WTC11 (cell line): ENCODE measurements at regions not wholly inside any gene's neighbourhood (a gene's known extent, or its start where the extent isn't known, plus 50 kb on each side); places are given as distances from the start of the nearest gene placed in this dataset.

Experiments used
- ATAC-seq: fragments of 200-7000 bp; cut with Tn5 transposase; 2 replicates; pipeline ENCODE4 v1.10.0; 2021; ENCODE audit warnings: mild to moderate bottlenecking, moderate library complexity
- CTCF ChIA-PET: fragments of 300-600 bp; sonication (Branson Sonifier 250); formaldehyde crosslinking; loops from one replicate; lab custom pipeline; 2021; ENCODE audit warnings: antibody characterized with exemption; lab: Charles Lee
- POLR2A ChIA-PET: fragments of 350-600 bp; sonication (Branson Sonifier 250); formaldehyde crosslinking; loops from one replicate; lab custom pipeline; 2021; ENCODE audit warnings: antibody characterized with exemption; lab: Charles Lee
- DNase-seq: peaks from one replicate; pipeline ENCODE4 v3.0.0; 2021; ENCODE audit warnings: low spot score
- H3K27ac Mint-ChIP-seq: 2 replicates; pipeline ENCODE4 v1.8.0; 2021; ENCODE audit warnings: mixed read lengths
- H3K27me3 Mint-ChIP-seq: 2 replicates; pipeline ENCODE4 v1.8.0; 2021; ENCODE audit warnings: low read depth, mild to moderate bottlenecking, moderate library complexity, mixed read lengths
- H3K36me3 Mint-ChIP-seq: 2 replicates; pipeline ENCODE4 v1.8.0; 2021; ENCODE audit warnings: mixed read lengths
- H3K4me1 Mint-ChIP-seq: 2 replicates; pipeline ENCODE4 v1.8.0; 2022; ENCODE audit warnings: mixed read lengths
- H3K4me3 Mint-ChIP-seq: 2 replicates; pipeline ENCODE4 v1.8.0; 2021; ENCODE audit warnings: mild to moderate bottlenecking, moderate library complexity, mixed read lengths
- H3K9me3 Mint-ChIP-seq: 2 replicates; pipeline ENCODE4 v1.8.0; 2021; ENCODE audit warnings: mixed read lengths
- AFF4 ChIP-seq: sonication (generic); formaldehyde crosslinking; IDR thresholded peaks from 2 replicates; pipeline ENCODE4 v1.8.1; 2023; ENCODE audit warnings: mild to moderate bottlenecking, missing genetic modification reagents, borderline replicate concordance
- ATF1 ChIP-seq: sonication (generic); formaldehyde crosslinking; IDR thresholded peaks from 2 replicates; pipeline ENCODE4 v1.8.1; 2023; ENCODE audit warnings: mild to moderate bottlenecking, moderate library complexity, missing genetic modification reagents
- ELF4 ChIP-seq: sonication (generic); formaldehyde crosslinking; IDR thresholded peaks from 2 replicates; pipeline ENCODE4 v1.8.1; 2022; ENCODE audit warnings: low read depth, mild to moderate bottlenecking, moderate library complexity, missing genetic modification reagents
- GABPB1 ChIP-seq: sonication (generic); formaldehyde crosslinking; IDR thresholded peaks from 2 replicates; pipeline ENCODE4 v1.8.1; 2023; ENCODE audit warnings: mild to moderate bottlenecking, missing genetic modification reagents
- KAT7 ChIP-seq: sonication (generic); formaldehyde crosslinking; IDR thresholded peaks from 2 replicates; pipeline ENCODE4 v1.8.1; 2023; ENCODE audit warnings: missing genetic modification reagents, mild to moderate bottlenecking, borderline replicate concordance
- MLX ChIP-seq: sonication (generic); formaldehyde crosslinking; IDR thresholded peaks from 2 replicates; pipeline ENCODE4 v1.8.1; 2023; ENCODE audit warnings: mild to moderate bottlenecking, missing genetic modification reagents, moderate library complexity
- NFYB ChIP-seq: sonication (generic); formaldehyde crosslinking; conservative IDR thresholded peaks from 2 replicates; pipeline ENCODE4 v1.8.0; 2022; ENCODE audit warnings: low read depth, missing genetic modification reagents
- NR3C1 ChIP-seq: sonication (generic); formaldehyde crosslinking; conservative IDR thresholded peaks from 2 replicates; pipeline ENCODE4 v1.8.1; 2023; ENCODE audit warnings: low read depth, mild to moderate bottlenecking, missing genetic modification reagents
- PREB ChIP-seq: sonication (generic); formaldehyde crosslinking; IDR thresholded peaks from 2 replicates; pipeline ENCODE4 v1.8.1; 2022; ENCODE audit warnings: mild to moderate bottlenecking, missing genetic modification reagents, moderate library complexity, borderline replicate concordance
- PRRX2 ChIP-seq: fragments of 250-450 bp; sonication (Bioruptor Pico); IDR thresholded peaks from 2 replicates; pipeline ENCODE4 v1.8.0; 2021; ENCODE audit warnings: mild to moderate bottlenecking
- SOX15 ChIP-seq: fragments of 250-450 bp; sonication (Bioruptor Pico); IDR thresholded peaks from 2 replicates; pipeline ENCODE4 v1.9.0; 2021; ENCODE audit warnings: mild to moderate bottlenecking
- SP1 ChIP-seq: sonication (generic); formaldehyde crosslinking; conservative IDR thresholded peaks from 2 replicates; pipeline ENCODE4 v1.8.1; 2022; ENCODE audit warnings: missing genetic modification reagents
- TEAD4 ChIP-seq: sonication (generic); formaldehyde crosslinking; IDR thresholded peaks from 2 replicates; pipeline ENCODE4 v1.8.0; 2022; ENCODE audit warnings: mild to moderate bottlenecking, missing genetic modification reagents
- ZNF671 ChIP-seq: fragments of 250-450 bp; sonication (Bioruptor Pico); IDR thresholded peaks from 2 replicates; pipeline ENCODE4 v1.8.0; 2021; ENCODE audit warnings: mild to moderate bottlenecking
- TF ChIP-seq, protein P1 (sequence below): sonication (generic); formaldehyde crosslinking; IDR thresholded peaks from 2 replicates; pipeline ENCODE4 v1.8.0; 2022; ENCODE audit warnings: mild to moderate bottlenecking, missing genetic modification reagents
- TF ChIP-seq, protein P2 (sequence below): sonication (generic); formaldehyde crosslinking; IDR thresholded peaks from 2 replicates; pipeline ENCODE4 v1.8.0; 2023; ENCODE audit warnings: mild to moderate bottlenecking, missing genetic modification reagents
- TF ChIP-seq, protein P3 (sequence below): fragments of 250-450 bp; sonication (Bioruptor Pico); IDR thresholded peaks from 2 replicates; pipeline ENCODE4 v1.9.0; 2021; ENCODE audit warnings: moderate library complexity, mild to moderate bottlenecking, inconsistent platforms, borderline replicate concordance
- TF ChIP-seq, protein P4 (sequence below): fragments of 250-450 bp; sonication (Bioruptor Pico); IDR thresholded peaks from 2 replicates; pipeline ENCODE4 v1.8.0; 2021; ENCODE audit warnings: mild to moderate bottlenecking
- TF ChIP-seq, protein P5 (sequence below): sonication (generic); formaldehyde crosslinking; IDR thresholded peaks from 2 replicates; pipeline ENCODE4 v1.8.0; 2022; ENCODE audit warnings: mild to moderate bottlenecking, missing genetic modification reagents
- TF ChIP-seq, protein P6 (sequence below): sonication (generic); formaldehyde crosslinking; conservative IDR thresholded peaks from 2 replicates; pipeline ENCODE4 v1.8.1; 2023; ENCODE audit warnings: mild to moderate bottlenecking, low read depth, missing genetic modification reagents, moderate library complexity

- Mint-ChIP-seq H3K4me3 (no peak overlapping the region), H3K36me3 (peaks cover 31% of the 10 kb centered on the region), H3K27ac (no peak overlapping the region)
- POLR2A ChIA-PET: no interaction called here
- CTCF ChIA-PET: interaction anchor here (0.6 to 1.8 kb wide), 7 partner anchors 16 to 872 kb away, joined by 3 to 6 read pairs (median 3); no protein-coding TSS in a partner anchor
- peak; percentile 90 for ATAC-seq
- no peak for TF ChIP-seq SP1 (CRISPR knock-in tag)
- TF ChIP-seq AFF4: no peak
- TF ChIP-seq, protein P1, sequence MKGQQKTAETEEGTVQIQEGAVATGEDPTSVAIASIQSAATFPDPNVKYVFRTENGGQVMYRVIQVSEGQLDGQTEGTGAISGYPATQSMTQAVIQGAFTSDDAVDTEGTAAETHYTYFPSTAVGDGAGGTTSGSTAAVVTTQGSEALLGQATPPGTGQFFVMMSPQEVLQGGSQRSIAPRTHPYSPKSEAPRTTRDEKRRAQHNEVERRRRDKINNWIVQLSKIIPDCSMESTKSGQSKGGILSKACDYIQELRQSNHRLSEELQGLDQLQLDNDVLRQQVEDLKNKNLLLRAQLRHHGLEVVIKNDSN (CRISPR knock-in tag): no peak
- TF ChIP-seq KAT7 (CRISPR knock-in tag): no peak
- no peak for TF ChIP-seq PRRX2 (CRISPR knock-in tag)
- TF ChIP-seq, protein P2, sequence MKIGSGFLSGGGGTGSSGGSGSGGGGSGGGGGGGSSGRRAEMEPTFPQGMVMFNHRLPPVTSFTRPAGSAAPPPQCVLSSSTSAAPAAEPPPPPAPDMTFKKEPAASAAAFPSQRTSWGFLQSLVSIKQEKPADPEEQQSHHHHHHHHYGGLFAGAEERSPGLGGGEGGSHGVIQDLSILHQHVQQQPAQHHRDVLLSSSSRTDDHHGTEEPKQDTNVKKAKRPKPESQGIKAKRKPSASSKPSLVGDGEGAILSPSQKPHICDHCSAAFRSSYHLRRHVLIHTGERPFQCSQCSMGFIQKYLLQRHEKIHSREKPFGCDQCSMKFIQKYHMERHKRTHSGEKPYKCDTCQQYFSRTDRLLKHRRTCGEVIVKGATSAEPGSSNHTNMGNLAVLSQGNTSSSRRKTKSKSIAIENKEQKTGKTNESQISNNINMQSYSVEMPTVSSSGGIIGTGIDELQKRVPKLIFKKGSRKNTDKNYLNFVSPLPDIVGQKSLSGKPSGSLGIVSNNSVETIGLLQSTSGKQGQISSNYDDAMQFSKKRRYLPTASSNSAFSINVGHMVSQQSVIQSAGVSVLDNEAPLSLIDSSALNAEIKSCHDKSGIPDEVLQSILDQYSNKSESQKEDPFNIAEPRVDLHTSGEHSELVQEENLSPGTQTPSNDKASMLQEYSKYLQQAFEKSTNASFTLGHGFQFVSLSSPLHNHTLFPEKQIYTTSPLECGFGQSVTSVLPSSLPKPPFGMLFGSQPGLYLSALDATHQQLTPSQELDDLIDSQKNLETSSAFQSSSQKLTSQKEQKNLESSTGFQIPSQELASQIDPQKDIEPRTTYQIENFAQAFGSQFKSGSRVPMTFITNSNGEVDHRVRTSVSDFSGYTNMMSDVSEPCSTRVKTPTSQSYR (CRISPR knock-in tag): no peak
- no peak for TF ChIP-seq MLX (CRISPR knock-in tag)
- no peak for TF ChIP-seq TEAD4 (CRISPR knock-in tag)
- TF ChIP-seq, protein P3, sequence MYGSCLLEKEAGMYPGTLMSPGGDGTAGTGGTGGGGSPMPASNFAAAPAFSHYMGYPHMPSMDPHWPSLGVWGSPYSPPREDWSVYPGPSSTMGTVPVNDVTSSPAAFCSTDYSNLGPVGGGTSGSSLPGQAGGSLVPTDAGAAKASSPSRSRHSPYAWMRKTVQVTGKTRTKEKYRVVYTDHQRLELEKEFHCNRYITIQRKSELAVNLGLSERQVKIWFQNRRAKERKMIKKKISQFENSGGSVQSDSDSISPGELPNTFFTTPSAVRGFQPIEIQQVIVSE (CRISPR knock-in tag): no peak
- TF ChIP-seq, protein P4, sequence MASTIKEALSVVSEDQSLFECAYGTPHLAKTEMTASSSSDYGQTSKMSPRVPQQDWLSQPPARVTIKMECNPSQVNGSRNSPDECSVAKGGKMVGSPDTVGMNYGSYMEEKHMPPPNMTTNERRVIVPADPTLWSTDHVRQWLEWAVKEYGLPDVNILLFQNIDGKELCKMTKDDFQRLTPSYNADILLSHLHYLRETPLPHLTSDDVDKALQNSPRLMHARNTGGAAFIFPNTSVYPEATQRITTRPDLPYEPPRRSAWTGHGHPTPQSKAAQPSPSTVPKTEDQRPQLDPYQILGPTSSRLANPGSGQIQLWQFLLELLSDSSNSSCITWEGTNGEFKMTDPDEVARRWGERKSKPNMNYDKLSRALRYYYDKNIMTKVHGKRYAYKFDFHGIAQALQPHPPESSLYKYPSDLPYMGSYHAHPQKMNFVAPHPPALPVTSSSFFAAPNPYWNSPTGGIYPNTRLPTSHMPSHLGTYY: no peak
- TF ChIP-seq NFYB (CRISPR knock-in tag): no peak
- TF ChIP-seq, protein P5, sequence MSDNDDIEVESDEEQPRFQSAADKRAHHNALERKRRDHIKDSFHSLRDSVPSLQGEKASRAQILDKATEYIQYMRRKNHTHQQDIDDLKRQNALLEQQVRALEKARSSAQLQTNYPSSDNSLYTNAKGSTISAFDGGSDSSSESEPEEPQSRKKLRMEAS (CRISPR knock-in tag): no peak
- TF ChIP-seq NR3C1: no peak
- no peak for TF ChIP-seq ATF1 (CRISPR knock-in tag)
- TF ChIP-seq PREB (CRISPR knock-in tag): no peak
- no peak for TF ChIP-seq SOX15
- no peak for TF ChIP-seq GABPB1
- no peak for TF ChIP-seq ELF4
- no peak for TF ChIP-seq ZNF671
- TF ChIP-seq, protein P6, sequence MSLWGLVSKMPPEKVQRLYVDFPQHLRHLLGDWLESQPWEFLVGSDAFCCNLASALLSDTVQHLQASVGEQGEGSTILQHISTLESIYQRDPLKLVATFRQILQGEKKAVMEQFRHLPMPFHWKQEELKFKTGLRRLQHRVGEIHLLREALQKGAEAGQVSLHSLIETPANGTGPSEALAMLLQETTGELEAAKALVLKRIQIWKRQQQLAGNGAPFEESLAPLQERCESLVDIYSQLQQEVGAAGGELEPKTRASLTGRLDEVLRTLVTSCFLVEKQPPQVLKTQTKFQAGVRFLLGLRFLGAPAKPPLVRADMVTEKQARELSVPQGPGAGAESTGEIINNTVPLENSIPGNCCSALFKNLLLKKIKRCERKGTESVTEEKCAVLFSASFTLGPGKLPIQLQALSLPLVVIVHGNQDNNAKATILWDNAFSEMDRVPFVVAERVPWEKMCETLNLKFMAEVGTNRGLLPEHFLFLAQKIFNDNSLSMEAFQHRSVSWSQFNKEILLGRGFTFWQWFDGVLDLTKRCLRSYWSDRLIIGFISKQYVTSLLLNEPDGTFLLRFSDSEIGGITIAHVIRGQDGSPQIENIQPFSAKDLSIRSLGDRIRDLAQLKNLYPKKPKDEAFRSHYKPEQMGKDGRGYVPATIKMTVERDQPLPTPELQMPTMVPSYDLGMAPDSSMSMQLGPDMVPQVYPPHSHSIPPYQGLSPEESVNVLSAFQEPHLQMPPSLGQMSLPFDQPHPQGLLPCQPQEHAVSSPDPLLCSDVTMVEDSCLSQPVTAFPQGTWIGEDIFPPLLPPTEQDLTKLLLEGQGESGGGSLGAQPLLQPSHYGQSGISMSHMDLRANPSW (CRISPR knock-in tag): no peak
- TF ChIP-seq, all 79 proteins: peak for 0
- peaks cover 34% of the 10 kb centered on the region for H3K9me3 Mint-ChIP-seq
- no peaks in the 10 kb centered on the region; the same call in none of the 2 replicates for H3K27me3 Mint-ChIP-seq
- peaks cover 22% of the 10 kb centered on the region for H3K4me1 Mint-ChIP-seq
- DNase-seq: peak; percentile 47
Measured at GRCh38 chr12:38384816-38385378, 68.3 kb downstream of the ALG10B start.
